Common myeloid progenitor, CD34-positive (primary cell): ENCODE measurements at regions not wholly inside any gene's neighbourhood (a gene's known extent, or its start where the extent isn't known, plus 50 kb on each side); places are given as distances from the start of the nearest gene placed in this dataset.

Experiments
- CTCF ChIA-PET: fragments of 350-600 bp; sonication (Branson Sonifier 250); formaldehyde crosslinking; loops from one replicate; lab custom pipeline; 2021; ENCODE audit warnings: antibody characterized with exemption; lab: Charles Lee
- POLR2A ChIA-PET: fragments of 350-600 bp; sonication (Branson Sonifier 250); formaldehyde crosslinking; loops from one replicate; lab custom pipeline; 2021; ENCODE audit warnings: antibody characterized with exemption; lab: Charles Lee
- DNase-seq, 3 donors: peaks; one replicate each; pipeline versions ENCODE4 v3.0.0 to v3.0.0-alpha.2; 2013
- H3K27ac ChIP-seq, 2 experiments: 1 replicate in 1 of 2; 2 replicates in 1 of 2; pipeline ENCODE4 v1.7.0; 2013; ENCODE audit warnings: inconsistent platforms in 2 of 2, low read length in 2 of 2, mild to moderate bottlenecking in 2 of 2, low read depth in 1 of 2, moderate library complexity in 1 of 2; ENCODE audit not compliant: severe bottlenecking in 2 of 2, insufficient read depth in 1 of 2, poor library complexity in 1 of 2
- H3K27me3 ChIP-seq, 5 experiments: replicated peaks in 2 of 5; 1 replicate in 3 of 5; 2 replicates in 2 of 5; pipeline versions ENCODE4 v1.6.1 to v1.7.0; 2013; ENCODE audit warnings: low read length in 4 of 5, mild to moderate bottlenecking in 2 of 5, moderate library complexity in 2 of 5, inconsistent platforms in 1 of 5; ENCODE audit not compliant: insufficient read depth in 5 of 5, control insufficient read depth in 4 of 5
- H3K36me3 ChIP-seq, 4 experiments: 1 replicate in 2 of 4; 2 replicates in 2 of 4; pipeline versions ENCODE4 v1.6.1 to v1.7.0; 2013; ENCODE audit warnings: low read length in 3 of 4, control low read depth in 1 of 4, mild to moderate bottlenecking in 1 of 4; ENCODE audit not compliant: control insufficient read depth in 4 of 4, insufficient read depth in 4 of 4
- H3K4me1 ChIP-seq, 4 experiments: 1 replicate in 3 of 4; 2 replicates in 1 of 4; pipeline versions ENCODE4 v1.6.1 to v1.7.1; 2013; ENCODE audit warnings: low read length in 3 of 4, mild to moderate bottlenecking in 3 of 4, control low read depth in 1 of 4, inconsistent platforms in 1 of 4, moderate library complexity in 1 of 4; ENCODE audit not compliant: control insufficient read depth in 4 of 4, insufficient read depth in 4 of 4; ENCODE audit errors: control extremely low read depth in 1 of 4
- H3K4me3 ChIP-seq, 7 experiments: 1 replicate in 4 of 7; 2 replicates in 3 of 7; pipeline versions ENCODE4 v1.5.1 to v1.7.0; 2013; ENCODE audit warnings: mild to moderate bottlenecking in 7 of 7, low read length in 6 of 7, moderate library complexity in 6 of 7, inconsistent platforms in 2 of 7, low read depth in 2 of 7, control low read depth in 1 of 7; ENCODE audit not compliant: insufficient read depth in 4 of 7, control insufficient read depth in 1 of 7; ENCODE audit errors: extremely low read depth in 1 of 7
- H3K9me3 ChIP-seq, 5 experiments: 1 replicate in 4 of 5; 2 replicates in 1 of 5; pipeline versions ENCODE4 v1.6.1 to v1.7.1; 2013; ENCODE audit warnings: low read length in 4 of 5, mild to moderate bottlenecking in 2 of 5, inconsistent platforms in 1 of 5, low read depth in 1 of 5, moderate library complexity in 1 of 5; ENCODE audit not compliant: control insufficient read depth in 4 of 5, insufficient read depth in 2 of 5; ENCODE audit errors: control extremely low read depth in 1 of 5
- WGBS: methylation state at CpG from one replicate; pipeline ENCODE4 v1.1.5; 2013; ENCODE audit not compliant: insufficient coverage; 5-methylcytosine and 5-hydroxymethylcytosine counted together

- POLR2A ChIA-PET: no interaction called here
Observed at GRCh38 chr6:28810659-28811053, 113.1 kb downstream of the TRIM27 start.

GRCh38 chr6:28811873-28812272 is 111.9 kb downstream of the TRIM27 start:
- H3K27me3 ChIP-seq: peaks cover 20 to 100% (median 76%) of the 10 kb centered on the region in 5 experiments
- H3K9me3 ChIP-seq: peaks cover 0 to 14% (median 3%) of the 10 kb centered on the region in 5 experiments
- no peaks in the 10 kb centered on the region for H3K36me3 ChIP-seq
- no peak overlapping the region for H3K27ac ChIP-seq
- CTCF ChIA-PET: no interaction called here
- 11% methylated on average over 4 of the region's 7 CpGs for WGBS
- POLR2A ChIA-PET: no interaction called here
- peaks cover 0 to 16% (median 6%) of the 10 kb centered on the region in 4 experiments for H3K4me1 ChIP-seq
- H3K4me3 ChIP-seq: no peak overlapping the region
- DNase-seq: no peak

More at GRCh38 chr6:28810659-28811053, 113.1 kb downstream of the TRIM27 start:
- peaks cover 27 to 100% (median 79%) of the 10 kb centered on the region in 5 experiments for H3K27me3 ChIP-seq
- WGBS: 2% methylated on average over 13 of the region's 14 CpGs
- H3K27ac ChIP-seq: no peak overlapping the region
- peaks cover 0 to 13% (median 6%) of the 10 kb centered on the region in 4 experiments for H3K4me1 ChIP-seq
- H3K36me3 ChIP-seq: no peaks in the 10 kb centered on the region
- CTCF ChIA-PET: no interaction called here
- no peak for DNase-seq
- H3K4me3 ChIP-seq: no peak overlapping the region
- peaks cover 0 to 13% (median 0%) of the 10 kb centered on the region in 5 experiments for H3K9me3 ChIP-seq

GRCh38 chr6:28812778-28813569 is 110.8 kb downstream of the TRIM27 start:
- H3K27me3 ChIP-seq: peaks cover 26 to 100% (median 73%) of the 10 kb centered on the region in 5 experiments
- WGBS: 15% methylated on average over 23 of the region's 29 CpGs
- POLR2A ChIA-PET: no interaction called here
- no peaks in the 10 kb centered on the region for H3K36me3 ChIP-seq
- H3K27ac ChIP-seq: no peak overlapping the region
- peaks cover 0 to 14% (median 5%) of the 10 kb centered on the region in 4 experiments for H3K4me1 ChIP-seq
- peaks cover 0 to 14% (median 3%) of the 10 kb centered on the region in 5 experiments for H3K9me3 ChIP-seq
- peak overlapping the region in 1 of 7 experiments; percentile 13 for H3K4me3 ChIP-seq
- CTCF ChIA-PET: no interaction called here
- DNase-seq: no peak

- DNase-seq: no peak
- H3K27ac ChIP-seq: no peak overlapping the region
- ChIA-PET POLR2A (interaction anchor here (0.6 kb wide), 1 partner anchor 27 kb away, joined by 3 read pairs; no protein-coding TSS in a partner anchor), CTCF (no interaction called here)
- 4% methylated on average over 44 of the region's 49 CpGs for WGBS
- H3K27me3 ChIP-seq: peaks cover 32 to 100% (median 72%) of the 10 kb centered on the region in 5 experiments
- peaks cover 0 to 12% (median 5%) of the 10 kb centered on the region in 4 experiments for H3K4me1 ChIP-seq
- H3K36me3 ChIP-seq: no peaks in the 10 kb centered on the region
- H3K4me3 ChIP-seq: peak overlapping the region in 1 of 7 experiments; percentile 28
- H3K9me3 ChIP-seq: peaks cover 0 to 14% (median 3%) of the 10 kb centered on the region in 5 experiments
Observed at GRCh38 chr6:28814032-28814976, 109.5 kb downstream of the TRIM27 start.

- peaks cover 0 to 14% (median 3%) of the 10 kb centered on the region in 5 experiments for H3K9me3 ChIP-seq
- H3K4me3 ChIP-seq: no peak overlapping the region
- DNase-seq: no peak
- peaks cover 25 to 97% (median 60%) of the 10 kb centered on the region in 5 experiments for H3K27me3 ChIP-seq
- 16% methylated on average over 12 of the region's 15 CpGs for WGBS
- peaks cover 0 to 7% (median 3%) of the 10 kb centered on the region in 4 experiments for H3K4me1 ChIP-seq
- POLR2A ChIA-PET: no interaction called here
- CTCF ChIA-PET: no interaction called here
- H3K36me3 ChIP-seq: no peaks in the 10 kb centered on the region
- no peak overlapping the region for H3K27ac ChIP-seq
Observed at GRCh38 chr6:28816339-28816908, 107.4 kb downstream of the TRIM27 start.

- 12% methylated on average over 14 of the region's 27 CpGs for WGBS
- Histone ChIP-seq H3K36me3 (no peaks in the 10 kb centered on the region), H3K9me3 (peaks cover 0 to 11% (median 3%) of the 10 kb centered on the region in 5 experiments), H3K4me1 (peaks cover 0 to 7% (median 3%) of the 10 kb centered on the region in 4 experiments), H3K27ac (no peak overlapping the region), H3K4me3 (peak overlapping the region in 1 of 7 experiments; percentile 14), H3K27me3 (peaks cover 25 to 97% (median 54%) of the 10 kb centered on the region in 5 experiments)
- ChIA-PET CTCF (no interaction called here), POLR2A (interaction anchor here (0.8 kb wide), 1 partner anchor 161 kb away, joined by 3 read pairs; no protein-coding TSS in a partner anchor)
- DNase-seq: no peak
Observed at GRCh38 chr6:28816909-28817807, 106.6 kb downstream of the TRIM27 start.
